GM21717 (cell line): ENCODE measurements at regions not wholly inside any gene's neighbourhood (a gene's known extent, or its start where the extent isn't known, plus 50 kb on each side); places are given as distances from the start of the nearest gene placed in this dataset.
"Not testable (repeated sequence)": the region's sequence is repeated elsewhere in the genome, so short reads cannot be mapped to it uniquely, and the experiment has no call there.

ENCODE experiments used
- ATAC-seq: cut with Tn5 transposase; IDR thresholded peaks from one replicate; pipeline ENCODE4 v1.9.1; 2021; ENCODE audit warnings: mild to moderate bottlenecking, moderate library complexity; ENCODE audit not compliant: unreplicated experiment

GRCh38 chr18:78423811-78424210 is 555.8 kb upstream of the SALL3 start:
- no peak for ATAC-seq

GRCh38 chr18:78424403-78425018 is 555.1 kb upstream of the SALL3 start:
- no peak for ATAC-seq

GRCh38 chr18:78425019-78425412 is 554.6 kb upstream of the SALL3 start:
- ATAC-seq: no peak

GRCh38 chr18:78427081-78427480 is 552.5 kb upstream of the SALL3 start:
- no peak for ATAC-seq

- no peak for ATAC-seq
Measured at GRCh38 chr18:78429127-78430108, 550.2 kb upstream of the SALL3 start.

GRCh38 chr18:78430131-78430758 is 549.4 kb upstream of the SALL3 start:
- ATAC-seq: no peak

- ATAC-seq: no peak
Measured at GRCh38 chr18:78431606-78432005, 548.0 kb upstream of the SALL3 start.

GRCh38 chr18:78433562-78433961 is 546.1 kb upstream of the SALL3 start:
- no peak for ATAC-seq

GRCh38 chr18:78436110-78436509 is 543.5 kb upstream of the SALL3 start:
- ATAC-seq: no peak

GRCh38 chr18:78438235-78438634 is 541.4 kb upstream of the SALL3 start:
- not testable (repeated sequence) for ATAC-seq

- ATAC-seq: no peak
Measured at GRCh38 chr18:78445880-78446279, 533.7 kb upstream of the SALL3 start.

GRCh38 chr18:78447211-78447610 is 532.4 kb upstream of the SALL3 start:
- no peak for ATAC-seq

- no peak for ATAC-seq
Measured at GRCh38 chr18:78448106-78448505, 531.5 kb upstream of the SALL3 start.

GRCh38 chr18:78448591-78448990 is 531.0 kb upstream of the SALL3 start:
- ATAC-seq: no peak

GRCh38 chr18:78454221-78454620 is 525.4 kb upstream of the SALL3 start:
- ATAC-seq: no peak

- no peak for ATAC-seq
Measured at GRCh38 chr18:78455386-78455785, 524.2 kb upstream of the SALL3 start.

- ATAC-seq: no peak
Measured at GRCh38 chr18:78457011-78457410, 522.6 kb upstream of the SALL3 start.

- ATAC-seq: no peak
Measured at GRCh38 chr18:78457731-78458130, 521.9 kb upstream of the SALL3 start.

GRCh38 chr18:78458356-78458755 is 521.3 kb upstream of the SALL3 start:
- ATAC-seq: no peak

- ATAC-seq: no peak
Measured at GRCh38 chr18:78459668-78460067, 520.0 kb upstream of the SALL3 start.

- ATAC-seq: no peak
Measured at GRCh38 chr18:78460558-78460957, 519.1 kb upstream of the SALL3 start.

GRCh38 chr18:78473563-78473962 is 506.1 kb upstream of the SALL3 start:
- ATAC-seq: no peak
